ENCODE measurements at regions not wholly inside any gene's neighbourhood (a gene's known extent, or its start where the extent isn't known, plus 50 kb on each side); places are given as distances from the start of the nearest gene placed in this dataset.

GRCh38 chr10:84798312-84798711, 469.9 kb downstream of the CCSER2 start:
- TF ChIP-seq POLR2A (IDR thresholded peaks at IDR 0.05) (no peak), CTCF (IDR thresholded peaks at IDR 0.05) (no peak), EP300 (IDR thresholded peaks at IDR 0.05) (no peak)
